GM19238 (cell line): ENCODE measurements at regions not wholly inside any gene's neighbourhood (a gene's known extent, or its start where the extent isn't known, plus 50 kb on each side); places are given as distances from the start of the nearest gene placed in this dataset.

Source experiments
- DNase-seq: peaks from one replicate; pipeline ENCODE4 v3.0.0; 2011; ENCODE audit warnings: low spot score; ENCODE audit not compliant: insufficient read length

DNA sequence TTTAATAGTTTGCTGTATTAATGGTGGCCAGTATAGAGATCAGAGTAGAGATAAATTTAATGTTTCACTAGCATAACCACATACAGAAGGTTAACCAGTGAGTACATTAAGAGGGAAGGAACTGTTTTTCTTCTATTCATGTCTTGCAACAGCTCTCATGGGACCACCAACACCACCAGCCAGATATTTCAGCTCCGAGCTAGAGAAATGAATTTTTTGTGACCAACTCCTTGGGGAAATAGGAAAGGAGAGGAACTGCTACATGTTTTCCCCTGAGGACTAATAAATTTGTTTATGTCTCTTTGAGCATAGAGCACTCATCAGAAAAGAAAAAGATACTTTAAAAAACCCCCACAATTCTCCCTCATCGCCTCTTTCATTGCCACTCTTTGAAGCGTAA is 247.5 kb downstream of the MBNL1 start:
- no peak for DNase-seq

DNA sequence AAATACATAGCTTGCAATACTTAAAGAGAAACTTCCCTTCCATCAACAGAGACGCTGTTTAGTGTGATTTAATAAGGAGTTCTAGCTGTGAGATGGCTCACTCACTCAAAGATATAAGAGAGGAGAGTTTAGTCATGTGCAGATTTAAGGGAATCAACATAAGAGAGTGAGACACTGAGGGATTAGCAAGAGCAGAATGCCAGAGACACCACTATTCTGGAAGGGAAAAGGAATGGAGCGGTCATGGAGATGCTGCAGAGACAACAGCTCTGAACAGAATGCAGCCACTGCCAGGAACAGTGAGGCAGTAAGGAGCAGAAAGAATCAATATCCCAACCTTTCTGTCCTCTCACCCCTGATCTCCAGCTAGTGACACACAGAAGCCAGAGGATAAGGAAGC is 248.8 kb downstream of the MBNL1 start:
- DNase-seq, result no peak

DNA sequence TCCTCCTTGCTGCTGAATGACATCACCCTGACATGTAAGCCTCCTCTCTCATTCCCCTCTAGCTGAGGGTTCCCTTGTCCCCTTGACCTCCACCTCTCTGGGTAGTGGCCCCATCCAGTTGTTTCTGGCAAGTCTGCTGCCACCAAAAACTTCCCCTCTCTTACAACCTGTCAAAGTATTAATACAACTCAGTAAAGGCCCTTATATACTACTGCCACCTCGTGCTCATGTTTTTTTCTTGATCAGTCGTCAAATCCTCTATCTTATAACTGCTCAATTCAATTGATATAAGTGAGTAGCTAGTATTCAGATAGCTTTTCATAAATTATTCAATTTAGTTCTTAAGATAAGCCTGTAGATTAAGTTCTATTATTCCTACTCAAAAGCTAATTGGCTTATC is 249.6 kb downstream of the MBNL1 start:
- DNase-seq, result no peak

GRCh38 chr3:152519376-152519775 is 250.6 kb downstream of the MBNL1 start:
- no peak for DNase-seq

DNA sequence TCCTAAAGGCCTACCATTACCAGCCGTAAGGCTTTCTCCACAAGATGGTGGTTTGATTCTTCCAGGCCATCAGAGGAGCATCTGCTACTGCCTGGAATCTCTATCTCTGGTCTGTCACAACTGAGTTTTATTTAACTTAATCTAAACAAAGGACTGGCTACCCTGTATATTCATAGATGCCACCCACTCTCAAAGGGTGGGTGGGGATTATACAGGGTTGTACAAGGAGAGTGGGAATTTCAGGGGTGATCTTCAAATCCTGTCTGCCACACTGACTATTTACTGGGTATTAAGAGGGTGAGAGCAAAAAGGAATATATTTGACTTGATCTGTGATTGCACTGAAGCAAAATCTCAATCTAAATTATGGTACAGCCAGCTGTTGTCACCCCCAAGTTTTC is 253.3 kb downstream of the MBNL1 start:
- DNase-seq, result no peak

- no peak for DNase-seq
Observed at GRCh38 chr3:152524198-152525140, 255.7 kb downstream of the MBNL1 start.

DNA sequence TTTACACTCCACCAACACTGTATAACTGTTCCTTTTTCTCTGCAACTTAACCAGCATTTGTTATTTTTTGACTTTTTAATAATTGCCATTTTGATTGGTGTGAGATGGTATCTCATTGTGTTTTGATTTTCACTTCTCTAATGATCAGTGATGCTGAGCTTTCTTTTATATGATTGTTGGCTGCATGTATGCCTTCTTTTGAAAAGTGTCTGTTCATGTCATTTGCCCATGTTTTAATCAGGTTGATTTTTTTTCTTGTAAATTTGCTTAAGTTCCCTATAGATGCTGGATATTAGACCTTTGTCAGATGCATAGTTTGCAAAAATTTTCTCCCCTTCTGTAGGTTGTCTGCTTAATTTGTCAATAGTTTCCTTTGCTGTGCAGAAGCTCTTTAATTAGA is 263.0 kb downstream of the MBNL1 start:
- DNase-seq, result no peak

DNA sequence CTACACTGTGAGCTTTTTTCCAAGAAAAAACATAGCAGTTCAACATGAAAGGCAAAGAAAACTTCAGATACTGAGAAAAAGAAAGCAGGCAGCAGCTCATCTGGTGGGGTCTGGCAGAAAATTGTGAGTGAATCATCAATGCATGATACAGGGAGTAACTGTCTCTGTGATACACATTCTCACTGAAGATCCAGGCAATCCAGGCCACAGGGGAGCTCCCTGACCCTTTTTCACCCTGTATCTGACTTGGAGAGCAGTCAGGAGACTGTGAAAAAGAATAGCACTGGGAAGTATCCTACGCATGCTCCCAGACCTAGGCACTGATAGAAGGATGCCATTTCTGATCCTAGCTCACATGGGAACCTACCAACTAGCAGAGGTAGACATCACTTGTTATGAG is 269.8 kb downstream of the MBNL1 start:
- no peak for DNase-seq

GRCh38 chr3:152539191-152539764 is 270.5 kb downstream of the MBNL1 start:
- DNase-seq, result no peak

DNA sequence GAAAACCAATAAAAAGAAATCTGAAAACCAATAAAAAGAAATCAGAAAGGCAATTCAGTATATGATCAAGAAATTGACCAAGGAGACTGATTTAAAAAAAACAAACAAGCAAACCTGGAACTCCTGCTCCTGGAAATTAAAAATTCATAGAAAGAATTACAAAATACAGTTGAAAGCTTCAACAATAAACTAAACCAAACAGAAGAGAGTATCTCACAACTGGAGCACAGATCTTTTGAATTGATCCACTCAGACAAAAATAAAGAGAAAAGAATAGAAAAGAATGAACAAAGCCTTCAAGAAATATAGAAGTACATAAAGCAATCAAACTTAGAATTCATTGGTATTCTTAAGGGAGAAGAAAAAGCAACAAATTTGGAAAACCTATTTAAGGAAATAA is 271.4 kb downstream of the MBNL1 start:
- DNase-seq, result no peak

- DNase-seq, result no peak
Observed at GRCh38 chr3:152547153-152547552, 278.4 kb downstream of the MBNL1 start.

- no peak for DNase-seq
Observed at GRCh38 chr3:152549263-152549662, 280.5 kb downstream of the MBNL1 start.

DNA sequence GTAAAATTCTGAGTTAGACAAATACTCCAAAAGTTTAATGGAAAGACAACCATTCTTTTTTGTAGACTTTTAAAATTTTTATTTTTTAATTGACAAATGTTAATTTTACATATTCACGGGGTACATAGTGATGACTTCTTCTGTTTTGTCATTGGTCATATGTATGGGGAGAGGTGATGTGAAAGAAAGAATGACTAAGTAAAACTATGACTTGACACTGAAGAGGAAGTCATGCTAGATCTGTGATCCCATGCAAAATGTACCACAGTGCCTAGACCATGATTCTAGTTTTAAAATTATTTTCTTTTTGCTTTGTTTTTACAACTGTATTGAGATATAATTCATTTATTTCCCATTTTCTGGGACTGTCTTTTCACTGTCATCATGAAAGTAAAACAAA is 281.6 kb downstream of the MBNL1 start:
- no peak for DNase-seq

- DNase-seq, result no peak
Observed at GRCh38 chr3:152554980-152555379, 280.0 kb upstream of the P2RY1 start.

- DNase-seq, result no peak
Observed at GRCh38 chr3:152555666-152556291, 279.2 kb upstream of the P2RY1 start.

- DNase-seq, result no peak
Observed at GRCh38 chr3:152556731-152557254, 278.1 kb upstream of the P2RY1 start.

- DNase-seq, result no peak
Observed at GRCh38 chr3:152557302-152557999, 277.5 kb upstream of the P2RY1 start.

DNA sequence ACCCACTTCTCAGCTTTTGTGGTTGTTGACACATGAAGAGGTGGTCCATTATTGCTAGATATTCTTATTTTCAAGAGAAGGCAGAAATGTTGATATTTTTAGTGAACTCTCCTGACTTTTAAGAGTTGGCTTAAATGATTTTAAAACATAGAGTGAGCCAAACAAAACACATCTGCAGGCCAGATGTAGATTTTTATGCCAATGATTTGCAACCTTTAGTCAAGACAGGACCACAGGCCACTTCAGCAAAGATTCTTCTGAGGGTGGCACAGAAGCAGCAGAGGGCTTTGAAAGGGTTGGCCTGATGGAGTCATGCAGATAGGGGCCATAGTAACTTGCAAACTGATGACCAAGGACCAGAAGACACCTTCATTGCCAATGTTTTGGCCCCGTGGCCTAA is 276.5 kb upstream of the P2RY1 start:
- DNase-seq, result no peak

- DNase-seq, result no peak
Observed at GRCh38 chr3:152559246-152559645, 275.7 kb upstream of the P2RY1 start.

GRCh38 chr3:152564459-152564858 is 270.5 kb upstream of the P2RY1 start:
- no peak for DNase-seq

- no peak for DNase-seq
Observed at GRCh38 chr3:152574461-152575079, 260.4 kb upstream of the P2RY1 start.
